GM18502 (cell line): ENCODE measurements at regions not wholly inside any gene's neighbourhood (a gene's known extent, or its start where the extent isn't known, plus 50 kb on each side); places are given as distances from the start of the nearest gene placed in this dataset.
A peak's percentile ranks its signal among the peaks of the same experiment; 100 is the strongest.

Experiments
- ATAC-seq: cut with Tn5 transposase; IDR thresholded peaks from one replicate; pipeline ENCODE4 v1.9.1; 2021; ENCODE audit warnings: mild to moderate bottlenecking; ENCODE audit not compliant: unreplicated experiment, poor library complexity

- ATAC-seq, result no peak
Measured at GRCh38 chr5:58261605-58262004, 198.3 kb downstream of the PLK2 start.

- ATAC-seq, result no peak
Measured at GRCh38 chr5:58260243-58260642, 199.6 kb downstream of the PLK2 start.

DNA sequence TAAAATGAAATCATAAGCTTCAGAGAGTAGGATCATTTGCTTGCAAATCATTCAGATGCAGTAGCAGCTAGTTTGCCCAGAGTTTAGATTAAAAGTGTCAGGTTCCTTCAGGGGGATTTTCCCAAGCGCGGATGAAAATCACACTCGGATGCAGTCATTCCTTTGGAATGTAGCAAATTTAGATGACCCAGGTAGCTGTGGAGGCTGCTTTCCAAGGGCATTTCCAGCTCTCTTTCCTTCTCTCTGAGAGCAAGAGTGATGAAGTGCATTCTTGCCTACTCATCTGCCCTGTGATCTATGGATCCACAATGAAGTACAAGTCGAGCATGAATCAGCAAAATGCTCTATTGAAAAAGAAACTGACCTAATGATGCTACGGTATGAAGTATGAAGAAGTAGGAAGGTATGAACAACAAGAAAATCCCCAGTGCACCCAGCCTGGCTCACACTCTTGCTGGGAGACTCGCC is 200.2 kb downstream of the PLK2 start:
- no peak for ATAC-seq

- ATAC-seq, result no peak
Measured at GRCh38 chr5:58258984-58259684, 200.8 kb downstream of the PLK2 start.

GRCh38 chr5:58255970-58256369 is 203.9 kb downstream of the PLK2 start:
- no peak for ATAC-seq

DNA sequence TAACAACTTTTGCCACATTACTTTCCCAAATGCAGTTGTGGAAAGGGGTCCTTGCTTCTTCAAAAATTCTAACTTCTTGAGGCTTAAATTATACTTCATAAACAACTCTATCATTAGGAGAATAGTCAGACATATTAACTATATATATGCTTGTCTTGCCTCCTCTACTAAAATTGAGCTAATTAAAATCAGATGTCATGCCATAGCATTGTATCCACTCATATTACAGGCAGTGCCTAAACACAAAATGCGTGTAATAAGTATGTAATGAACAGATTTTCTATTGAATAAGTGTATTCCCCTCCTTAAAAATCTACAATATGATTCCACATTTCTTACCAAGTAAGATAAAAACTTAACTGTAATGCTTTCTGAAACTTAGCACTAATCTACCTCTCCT is 204.5 kb downstream of the PLK2 start:
- no peak for ATAC-seq

GRCh38 chr5:58248221-58248620 is 211.7 kb downstream of the PLK2 start:
- no peak for ATAC-seq

GRCh38 chr5:58246461-58246944 is 213.4 kb downstream of the PLK2 start:
- no peak for ATAC-seq

GRCh38 chr5:58245476-58245840 is 214.4 kb downstream of the PLK2 start:
- no peak for ATAC-seq

- no peak for ATAC-seq
Measured at GRCh38 chr5:58244819-58245475, 214.9 kb downstream of the PLK2 start.

GRCh38 chr5:58241389-58241788 is 218.5 kb downstream of the PLK2 start:
- ATAC-seq, result no peak

DNA sequence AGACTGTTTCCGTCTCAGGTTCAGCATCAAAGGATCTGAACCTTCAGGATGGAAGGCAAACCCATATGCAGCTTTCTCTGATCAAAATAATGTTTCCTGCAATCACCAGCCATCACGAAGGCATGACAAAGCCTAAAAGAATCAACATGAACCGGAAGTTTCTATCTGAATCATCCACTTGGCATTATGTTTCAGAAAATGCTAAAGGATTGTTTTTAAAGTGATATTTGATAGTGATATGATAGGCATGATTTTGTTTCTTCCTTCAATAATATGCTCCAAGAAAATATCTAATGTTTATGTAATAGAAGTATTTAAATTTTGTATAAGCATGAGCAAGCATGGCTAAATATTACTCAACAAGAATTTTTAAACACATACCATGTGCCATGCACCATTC is 219.6 kb downstream of the PLK2 start:
- no peak for ATAC-seq

GRCh38 chr5:58239731-58240130 is 220.2 kb downstream of the PLK2 start:
- no peak for ATAC-seq

- ATAC-seq, result peak; percentile 82
Measured at GRCh38 chr5:58239045-58239444, 220.8 kb downstream of the PLK2 start.

- no peak for ATAC-seq
Measured at GRCh38 chr5:58236498-58236897, 223.4 kb downstream of the PLK2 start.

DNA sequence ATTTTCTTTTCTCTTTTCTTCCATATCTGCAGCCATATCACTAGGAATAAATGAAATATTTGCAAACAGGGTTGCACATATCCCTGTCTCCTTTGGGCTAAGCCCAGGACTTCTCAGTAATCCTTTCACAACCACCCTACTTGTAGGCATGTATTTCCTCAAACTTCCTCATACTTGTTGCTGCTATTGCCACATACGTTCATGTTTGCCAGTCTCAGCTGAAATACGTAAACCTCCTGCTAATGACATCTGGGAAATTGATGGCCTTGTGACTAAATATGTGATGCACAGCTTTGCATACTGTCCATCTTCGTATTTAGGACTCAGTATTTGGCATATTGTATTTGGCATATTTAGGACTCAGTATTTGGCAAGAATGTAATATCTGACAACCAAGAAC is 224.6 kb downstream of the PLK2 start:
- ATAC-seq, result no peak

- no peak for ATAC-seq
Measured at GRCh38 chr5:58232130-58232529, 227.8 kb downstream of the PLK2 start.

DNA sequence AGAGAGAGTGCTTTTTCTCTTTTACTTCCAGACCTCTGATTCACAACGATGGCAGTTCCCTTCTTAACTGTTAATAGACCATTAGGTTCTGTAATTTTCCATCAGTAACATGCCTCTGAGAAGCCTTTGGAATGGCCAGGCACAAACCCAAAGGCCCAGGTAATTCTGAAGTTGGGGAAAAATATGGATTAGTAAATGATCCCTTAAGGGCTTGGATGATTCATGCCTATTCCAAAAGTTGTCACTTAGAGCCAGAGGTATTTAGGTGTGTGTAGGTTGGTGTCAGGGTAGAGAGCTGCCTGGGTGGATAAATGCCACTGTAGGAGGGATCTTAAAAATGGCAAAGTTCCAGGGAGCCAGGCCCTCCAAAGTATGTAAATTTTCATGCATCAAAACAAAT is 228.8 kb downstream of the PLK2 start:
- ATAC-seq, result no peak

GRCh38 chr5:58228896-58229295 is 231.0 kb downstream of the PLK2 start:
- ATAC-seq, result no peak

GRCh38 chr5:58227858-58228257 is 232.0 kb downstream of the PLK2 start:
- peak; percentile 59 for ATAC-seq

DNA sequence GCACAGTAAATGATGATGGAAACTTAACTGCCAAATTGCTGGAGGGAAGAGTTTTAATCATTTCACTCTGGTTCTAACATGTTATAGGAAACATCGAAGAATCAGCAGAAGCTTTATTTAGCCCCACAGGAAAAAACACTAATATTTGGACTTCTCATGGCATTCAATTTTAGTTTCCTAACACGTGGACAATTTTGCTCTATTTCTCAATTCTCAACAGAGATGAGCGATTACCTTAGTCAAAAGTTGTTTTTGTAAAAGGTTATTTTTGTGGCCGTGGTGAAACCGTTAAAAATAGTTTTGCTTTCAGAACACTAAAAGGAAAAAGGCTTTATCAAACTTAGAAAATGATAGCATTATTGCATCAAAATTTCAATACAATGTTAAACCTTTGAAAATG is 235.2 kb downstream of the PLK2 start:
- peak; percentile 48 for ATAC-seq

DNA sequence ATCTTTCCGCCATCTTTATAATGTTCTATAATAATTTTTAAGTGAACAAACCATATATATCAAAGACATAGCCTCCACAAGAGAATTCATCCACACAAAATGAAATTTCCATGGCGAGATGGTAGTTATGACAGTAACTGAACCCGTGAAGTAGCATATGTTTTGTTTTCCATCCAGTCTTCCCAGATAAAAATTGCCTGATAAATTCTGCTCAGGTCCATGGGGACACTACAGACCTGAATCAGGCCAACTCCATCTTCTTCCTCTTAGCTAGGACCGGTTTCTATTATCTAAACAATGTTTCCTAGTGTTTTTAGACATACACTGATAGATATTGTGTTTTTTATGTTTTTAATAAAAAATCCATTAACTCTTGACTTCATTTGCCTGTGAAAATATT is 235.7 kb downstream of the PLK2 start:
- no peak for ATAC-seq
